Caki2 (cell line): ENCODE measurements at regions not wholly inside any gene's neighbourhood (a gene's known extent, or its start where the extent isn't known, plus 50 kb on each side); places are given as distances from the start of the nearest gene placed in this dataset.

Experiments used
- DNase-seq: peaks from one replicate; pipeline ENCODE4 v3.0.0-alpha.2; 2015; ENCODE audit warnings: low read depth
- in situ Hi-C: cut with HindIII; loops from 2 replicates; pipeline ENCODE4 v1.10.0; 2016; ENCODE audit warnings: low sequenced_read_pairs, low pct_unique_long_range_greater_than_20kb, mixed read lengths

GRCh38 chr17:70230850-70231640, 61.7 kb downstream of the KCNJ2 start:
- DNase-seq, result no peak
- in situ Hi-C loops, result no loop called here

- in situ Hi-C loops, result no loop called here
- DNase-seq, result no peak
These were observed 63.1 kb downstream of the KCNJ2 start for GRCh38 chr17:70232466-70232865.

GRCh38 chr17:70235252-70235651, 65.9 kb downstream of the KCNJ2 start:
- in situ Hi-C loops, result no loop called here
- no peak for DNase-seq

- DNase-seq, result no peak
- in situ Hi-C loops, result no loop called here
These were observed 68.9 kb downstream of the KCNJ2 start for GRCh38 chr17:70238228-70238627.

- in situ Hi-C loops, result no loop called here
- DNase-seq, result no peak
These were observed 69.3 kb downstream of the KCNJ2 start for GRCh38 chr17:70238646-70239045.

- peak; percentile 3 for DNase-seq
- in situ Hi-C loops, result no loop called here
These were observed 70.1 kb downstream of the KCNJ2 start for GRCh38 chr17:70239391-70239826.

GRCh38 chr17:70241071-70241470, 71.7 kb downstream of the KCNJ2 start:
- DNase-seq, result no peak
- in situ Hi-C loops, result no loop called here

- DNase-seq, result no peak
These were observed 73.6 kb downstream of the KCNJ2 start for GRCh38 chr17:70242781-70243437.

GRCh38 chr17:70251706-70252105, 82.4 kb downstream of the KCNJ2 start:
- in situ Hi-C loops, result no loop called here
- no peak for DNase-seq

More at GRCh38 chr17:70242781-70243437, 73.6 kb downstream of the KCNJ2 start:
- in situ Hi-C loops, result no loop called here

GRCh38 chr17:70254735-70255460, 85.6 kb downstream of the KCNJ2 start:
- no peak for DNase-seq
- in situ Hi-C loops, result no loop called here

GRCh38 chr17:70256751-70257150, 87.4 kb downstream of the KCNJ2 start:
- in situ Hi-C loops, result no loop called here

GRCh38 chr17:70258465-70258864, 89.1 kb downstream of the KCNJ2 start:
- in situ Hi-C loops, result no loop called here
- DNase-seq, result no peak

More at GRCh38 chr17:70256751-70257150, 87.4 kb downstream of the KCNJ2 start:
- DNase-seq, result no peak

GRCh38 chr17:70259400-70259799, 90.1 kb downstream of the KCNJ2 start:
- in situ Hi-C loops, result no loop called here
- no peak for DNase-seq

- in situ Hi-C loops, result no loop called here
- DNase-seq, result no peak
These were observed 91.8 kb downstream of the KCNJ2 start for GRCh38 chr17:70261170-70261569.

GRCh38 chr17:70265471-70265870, 96.1 kb downstream of the KCNJ2 start:
- no peak for DNase-seq
- in situ Hi-C loops, result no loop called here

GRCh38 chr17:70266394-70266793, 97.1 kb downstream of the KCNJ2 start:
- no peak for DNase-seq
- in situ Hi-C loops, result no loop called here

GRCh38 chr17:70268383-70268782, 99.1 kb downstream of the KCNJ2 start:
- in situ Hi-C loops, result no loop called here
- DNase-seq, result no peak

- DNase-seq, result peak; percentile 18
- in situ Hi-C loops, result no loop called here
These were observed 101.2 kb downstream of the KCNJ2 start for GRCh38 chr17:70270554-70270953.

- DNase-seq, result no peak
- in situ Hi-C loops, result no loop called here
These were observed 101.9 kb downstream of the KCNJ2 start for GRCh38 chr17:70271200-70271599.
